ENCODE measurements at regions not wholly inside any gene's neighbourhood (a gene's known extent, or its start where the extent isn't known, plus 50 kb on each side); places are given as distances from the start of the nearest gene placed in this dataset.

DNA sequence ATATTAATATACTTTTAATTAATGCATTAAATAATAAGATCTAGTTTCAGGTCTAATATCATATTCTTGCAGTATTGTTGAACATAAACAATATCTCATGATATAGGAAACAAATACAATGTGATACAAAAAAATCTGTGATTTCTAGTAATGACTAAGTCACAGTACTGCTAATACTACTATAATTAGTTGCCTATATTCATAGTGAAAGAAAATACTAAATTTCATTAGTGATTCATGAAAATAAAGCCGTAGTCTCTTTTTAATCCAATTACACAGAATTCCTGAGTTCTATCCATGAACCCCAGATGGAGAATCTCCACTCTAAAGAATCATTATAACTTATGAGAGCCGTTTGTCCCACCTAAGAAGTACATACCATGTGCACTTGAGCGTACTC is 266.3 kb upstream of the ACVR2A start:
- H3K9me3 ChIP-seq, result no peaks in the 10 kb centered on the region
- H3K4me3 ChIP-seq, result no peak overlapping the region
- no peak for DNase-seq
- H3K27me3 ChIP-seq, result no peaks in the 10 kb centered on the region
- H3K36me3 ChIP-seq, result no peaks in the 10 kb centered on the region
- no peak overlapping the region for H3K27ac ChIP-seq
- no peaks in the 10 kb centered on the region for H3K4me1 ChIP-seq
- no peak for TF ChIP-seq POLR2A (IDR thresholded peaks at IDR 0.05)
- TF ChIP-seq, protein P1, sequence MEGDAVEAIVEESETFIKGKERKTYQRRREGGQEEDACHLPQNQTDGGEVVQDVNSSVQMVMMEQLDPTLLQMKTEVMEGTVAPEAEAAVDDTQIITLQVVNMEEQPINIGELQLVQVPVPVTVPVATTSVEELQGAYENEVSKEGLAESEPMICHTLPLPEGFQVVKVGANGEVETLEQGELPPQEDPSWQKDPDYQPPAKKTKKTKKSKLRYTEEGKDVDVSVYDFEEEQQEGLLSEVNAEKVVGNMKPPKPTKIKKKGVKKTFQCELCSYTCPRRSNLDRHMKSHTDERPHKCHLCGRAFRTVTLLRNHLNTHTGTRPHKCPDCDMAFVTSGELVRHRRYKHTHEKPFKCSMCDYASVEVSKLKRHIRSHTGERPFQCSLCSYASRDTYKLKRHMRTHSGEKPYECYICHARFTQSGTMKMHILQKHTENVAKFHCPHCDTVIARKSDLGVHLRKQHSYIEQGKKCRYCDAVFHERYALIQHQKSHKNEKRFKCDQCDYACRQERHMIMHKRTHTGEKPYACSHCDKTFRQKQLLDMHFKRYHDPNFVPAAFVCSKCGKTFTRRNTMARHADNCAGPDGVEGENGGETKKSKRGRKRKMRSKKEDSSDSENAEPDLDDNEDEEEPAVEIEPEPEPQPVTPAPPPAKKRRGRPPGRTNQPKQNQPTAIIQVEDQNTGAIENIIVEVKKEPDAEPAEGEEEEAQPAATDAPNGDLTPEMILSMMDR (IDR thresholded peaks at IDR 0.05), result no peak

DNA sequence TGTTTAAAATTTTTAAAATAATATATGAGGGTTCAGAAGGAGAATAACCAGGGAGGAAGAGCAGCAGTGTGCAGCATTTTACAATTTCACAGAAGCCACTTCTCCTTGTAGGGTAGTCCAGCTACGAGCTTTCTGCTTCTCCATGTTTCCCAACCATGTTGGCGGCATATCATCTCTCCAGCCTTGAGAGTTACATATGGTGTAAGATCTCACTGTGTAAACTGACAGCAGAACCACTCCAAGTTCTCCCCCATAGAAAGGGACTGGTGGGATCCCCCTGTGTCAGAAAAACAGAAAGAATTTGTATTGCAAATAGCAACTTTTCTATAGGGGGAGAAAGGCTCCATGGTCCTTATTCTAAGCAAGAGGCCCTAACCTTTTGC is 266.8 kb upstream of the ACVR2A start:
- no peaks in the 10 kb centered on the region for H3K36me3 ChIP-seq
- no peaks in the 10 kb centered on the region for H3K9me3 ChIP-seq
- DNase-seq, result no peak
- H3K27me3 ChIP-seq, result no peaks in the 10 kb centered on the region
- TF ChIP-seq, protein P1 (IDR thresholded peaks at IDR 0.05), result no peak
- TF ChIP-seq POLR2A (IDR thresholded peaks at IDR 0.05), result no peak
- no peak overlapping the region for H3K4me3 ChIP-seq
- no peaks in the 10 kb centered on the region for H3K4me1 ChIP-seq
- H3K27ac ChIP-seq, result no peak overlapping the region

DNA sequence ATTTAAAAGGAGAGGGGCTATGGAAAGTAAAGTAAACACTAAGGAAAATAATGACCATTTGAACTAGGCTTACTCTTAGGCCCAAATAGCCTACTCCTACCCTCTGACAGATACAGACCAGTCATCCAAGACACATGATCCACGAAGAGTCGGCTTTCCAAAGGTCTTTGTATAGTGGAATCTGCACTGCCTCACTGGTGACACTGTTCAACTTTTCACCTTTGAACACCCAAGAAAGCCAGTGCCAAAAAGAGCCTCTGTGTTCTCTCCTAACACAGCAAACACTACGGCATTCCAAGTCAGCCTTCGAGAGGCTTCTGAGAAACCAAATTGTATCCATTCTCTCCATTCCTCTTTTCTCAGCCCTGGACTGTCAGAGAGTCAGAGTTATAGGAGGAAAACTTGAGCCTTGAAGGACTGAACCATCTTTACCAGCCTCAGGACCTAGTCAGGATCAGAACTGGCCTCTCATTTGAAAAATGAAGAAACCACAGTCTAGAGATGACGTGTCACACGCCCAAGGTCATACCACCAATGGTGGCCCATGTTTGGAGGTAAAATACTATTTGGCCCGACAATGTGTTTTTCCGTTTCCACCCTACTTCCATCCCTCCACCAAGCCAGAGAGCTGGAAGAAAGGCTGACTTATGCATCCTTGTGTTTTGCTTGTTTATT is 267.4 kb upstream of the ACVR2A start:
- DNase-seq, result no peak
- TF ChIP-seq, protein P1 (IDR thresholded peaks at IDR 0.05), result no peak
- no peak for TF ChIP-seq POLR2A (IDR thresholded peaks at IDR 0.05)

DNA sequence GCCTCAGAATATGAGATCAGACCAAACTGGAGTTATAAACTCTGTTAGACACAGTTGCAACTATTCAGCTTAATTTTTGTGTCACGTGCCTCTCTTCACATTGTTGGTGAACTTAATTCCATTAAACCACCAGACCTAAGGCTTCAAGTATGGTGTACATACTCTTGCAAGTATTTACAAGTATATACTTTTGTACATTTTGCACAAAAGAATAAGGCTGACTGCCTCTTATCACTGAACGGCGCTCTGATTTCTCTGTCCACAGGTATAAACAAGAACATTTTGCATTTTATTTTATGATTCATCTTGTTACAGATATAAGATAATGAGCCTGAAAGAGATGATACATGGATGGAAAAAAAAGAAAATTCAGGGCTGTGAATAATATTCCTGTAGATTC is 269.7 kb upstream of the ACVR2A start:
- DNase-seq, result no peak
- TF ChIP-seq, protein P1 (IDR thresholded peaks at IDR 0.05), result no peak
- TF ChIP-seq POLR2A (IDR thresholded peaks at IDR 0.05), result no peak
- H3K27me3 ChIP-seq, result no peaks in the 10 kb centered on the region

More for the DNA sequence above, 267.4 kb upstream of the ACVR2A start:
- H3K9me3 ChIP-seq, result no peaks in the 10 kb centered on the region
- H3K27me3 ChIP-seq, result no peaks in the 10 kb centered on the region
- no peaks in the 10 kb centered on the region for H3K36me3 ChIP-seq
- no peaks in the 10 kb centered on the region for H3K4me1 ChIP-seq
- no peak overlapping the region for H3K27ac ChIP-seq
- H3K4me3 ChIP-seq, result no peak overlapping the region

DNA sequence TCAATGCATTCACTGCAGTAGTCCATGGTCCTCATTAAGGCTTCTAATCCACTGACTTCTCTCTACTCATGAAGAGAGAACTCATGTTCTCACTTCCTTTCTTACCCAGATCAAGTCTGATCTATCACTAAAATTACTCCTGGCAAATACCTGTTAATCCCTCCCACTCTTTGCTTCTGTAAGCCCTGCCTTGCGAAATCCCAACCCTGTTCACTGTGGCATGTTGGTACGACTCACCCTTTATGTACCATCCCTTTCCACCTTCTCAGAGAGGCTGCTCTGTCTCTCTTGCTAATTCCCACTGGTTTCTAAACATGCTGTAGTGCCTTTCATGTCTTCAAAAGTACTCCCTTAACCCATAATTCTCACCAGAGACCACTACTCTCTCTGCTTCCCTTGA is 272.2 kb upstream of the ACVR2A start:
- H3K27me3 ChIP-seq, result no peaks in the 10 kb centered on the region
- H3K9me3 ChIP-seq, result no peaks in the 10 kb centered on the region
- H3K4me1 ChIP-seq, result no peaks in the 10 kb centered on the region
- no peak overlapping the region for H3K27ac ChIP-seq
- no peak overlapping the region for H3K4me3 ChIP-seq
- no peaks in the 10 kb centered on the region for H3K36me3 ChIP-seq
- no peak for TF ChIP-seq POLR2A (IDR thresholded peaks at IDR 0.05)
- TF ChIP-seq, protein P1 (IDR thresholded peaks at IDR 0.05), result no peak
- no peak for DNase-seq

More for the DNA sequence above, 269.7 kb upstream of the ACVR2A start:
- no peak overlapping the region for H3K27ac ChIP-seq
- H3K9me3 ChIP-seq, result no peaks in the 10 kb centered on the region
- no peak overlapping the region for H3K4me3 ChIP-seq
- H3K4me1 ChIP-seq, result no peaks in the 10 kb centered on the region
- no peaks in the 10 kb centered on the region for H3K36me3 ChIP-seq

DNA sequence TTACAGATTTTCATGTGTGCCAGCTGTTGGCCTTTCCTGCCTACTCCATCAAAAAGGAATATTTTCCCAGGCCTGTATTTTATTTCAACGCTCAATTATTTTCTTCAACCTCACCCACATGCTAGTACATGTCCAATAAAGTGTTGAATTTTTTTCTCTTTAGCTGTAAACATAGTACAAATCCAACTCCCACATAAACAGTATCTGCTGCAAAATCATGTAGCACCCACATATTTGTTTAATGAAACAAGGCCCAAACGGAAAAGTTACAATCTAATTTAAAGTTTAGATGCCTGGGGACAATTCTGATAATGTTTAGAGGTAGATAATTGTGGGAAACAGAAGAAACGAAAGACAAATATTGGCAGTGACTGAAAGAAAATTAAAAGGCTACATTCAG is 275.4 kb upstream of the ACVR2A start:
- H3K36me3 ChIP-seq, result no peaks in the 10 kb centered on the region
- no peak for TF ChIP-seq POLR2A (IDR thresholded peaks at IDR 0.05)
- TF ChIP-seq, protein P1 (IDR thresholded peaks at IDR 0.05), result no peak
- H3K9me3 ChIP-seq, result no peaks in the 10 kb centered on the region
- no peaks in the 10 kb centered on the region for H3K27me3 ChIP-seq
- H3K4me1 ChIP-seq, result no peaks in the 10 kb centered on the region
- no peak overlapping the region for H3K4me3 ChIP-seq
- no peak overlapping the region for H3K27ac ChIP-seq
- DNase-seq, result no peak

Measured in Peyer's patch (tissue), 4 donors.